ENCODE measurements at regions not wholly inside any gene's neighbourhood (a gene's known extent, or its start where the extent isn't known, plus 50 kb on each side); places are given as distances from the start of the nearest gene placed in this dataset.

- DNase-seq = no peak
Measured at GRCh38 chr18:51401912-51402311, 204.4 kb upstream of the MEX3C start.

- no peak for DNase-seq
Measured at GRCh38 chr18:51404620-51405019, 207.1 kb upstream of the MEX3C start.

GRCh38 chr18:51405683-51406477, 208.4 kb upstream of the MEX3C start:
- no peak for DNase-seq

- no peak for DNase-seq
Measured at GRCh38 chr18:51417643-51418483, 220.4 kb upstream of the MEX3C start.

GRCh38 chr18:51425475-51425874, 228.0 kb upstream of the MEX3C start:
- no peak for DNase-seq

- no peak for DNase-seq
Measured at GRCh38 chr18:51425889-51426288, 228.4 kb upstream of the MEX3C start.

GRCh38 chr18:51426996-51427395, 229.5 kb upstream of the MEX3C start:
- no peak for DNase-seq

GRCh38 chr18:51429644-51430043, 232.2 kb upstream of the MEX3C start:
- no peak for DNase-seq

GRCh38 chr18:51430538-51430937, 233.1 kb upstream of the MEX3C start:
- DNase-seq = no peak

GRCh38 chr18:51433296-51433695, 235.8 kb upstream of the MEX3C start:
- DNase-seq = no peak

- no peak for DNase-seq
Measured at GRCh38 chr18:51433881-51434280, 236.4 kb upstream of the MEX3C start.

GRCh38 chr18:51437280-51438271, 240.1 kb upstream of the MEX3C start:
- no peak for DNase-seq

GRCh38 chr18:51438797-51439350, 241.4 kb upstream of the MEX3C start:
- DNase-seq = no peak

- DNase-seq = no peak
Measured at GRCh38 chr18:51442012-51442411, 244.5 kb upstream of the MEX3C start.

- no peak for DNase-seq
Measured at GRCh38 chr18:51446571-51447210, 249.2 kb upstream of the MEX3C start.

- no peak for DNase-seq
Measured at GRCh38 chr18:51447351-51448342, 250.2 kb upstream of the MEX3C start.

GRCh38 chr18:51448949-51449348, 251.5 kb upstream of the MEX3C start:
- DNase-seq = no peak

- no peak for DNase-seq
Measured at GRCh38 chr18:51453594-51453993, 256.1 kb upstream of the MEX3C start.

- no peak for DNase-seq
Measured at GRCh38 chr18:51458861-51459260, 261.4 kb upstream of the MEX3C start.

GRCh38 chr18:51461956-51462355, 264.5 kb upstream of the MEX3C start:
- DNase-seq = no peak
